ENCODE measurements at regions not wholly inside any gene's neighbourhood (a gene's known extent, or its start where the extent isn't known, plus 50 kb on each side); places are given as distances from the start of the nearest gene placed in this dataset.

DNA sequence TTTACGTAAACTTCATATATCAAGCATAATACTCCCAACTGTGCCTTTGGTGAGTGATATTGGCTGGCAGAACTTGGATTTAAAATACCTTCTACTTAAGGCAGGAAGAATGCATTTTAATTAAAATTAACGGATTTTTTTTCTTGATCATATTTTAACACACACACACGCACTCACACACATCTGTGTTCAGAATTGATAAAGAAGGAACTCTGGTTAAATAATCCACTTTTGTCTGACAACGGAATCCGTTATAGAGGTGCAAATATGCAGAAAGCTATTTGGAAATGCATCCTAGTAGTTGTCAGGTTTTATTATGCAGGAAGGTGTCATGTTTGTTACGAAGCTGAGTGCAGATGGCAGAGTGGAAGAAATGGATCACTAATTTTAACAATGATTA, 105.5 kb upstream of the ZNF536 start:
- no peak for TF ChIP-seq CTCF (conservative IDR thresholded peaks at IDR 0.05; ENCODE audit: low read depth, low read length)
- H3K4me3 ChIP-seq (ENCODE audit: low read length), result no peak overlapping the region
- no peak for DNase-seq (ENCODE audit: low read depth)

DNA sequence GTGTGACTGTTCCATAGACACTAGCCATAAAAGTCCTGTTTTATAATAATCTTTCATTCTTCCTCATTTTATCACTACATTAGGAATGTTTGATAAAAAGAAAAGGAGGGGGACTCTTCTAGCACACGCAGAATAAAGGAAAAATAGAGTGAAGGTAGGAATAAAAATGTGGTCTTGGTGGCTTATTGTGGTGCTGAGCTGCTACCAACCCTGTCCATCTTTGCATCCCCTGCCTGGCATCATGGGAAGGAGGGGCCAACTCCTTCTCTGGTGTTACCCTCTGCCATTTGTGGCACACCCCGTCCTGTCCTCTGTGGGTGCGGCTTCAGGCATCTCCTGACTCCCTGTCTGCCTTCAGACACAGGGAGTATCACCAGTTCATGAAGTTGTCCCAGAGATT, 104.9 kb upstream of the ZNF536 start:
- TF ChIP-seq CTCF (conservative IDR thresholded peaks at IDR 0.05; ENCODE audit: low read depth, low read length), result no peak
- no peak overlapping the region for H3K4me3 ChIP-seq (ENCODE audit: low read length)
- DNase-seq (ENCODE audit: low read depth), result no peak

- no peak overlapping the region for H3K4me3 ChIP-seq (ENCODE audit: low read length)
- no peak for TF ChIP-seq CTCF (conservative IDR thresholded peaks at IDR 0.05; ENCODE audit: low read depth, low read length)
- no peak for DNase-seq (ENCODE audit: low read depth)
These were observed 103.6 kb upstream of the ZNF536 start for GRCh38 chr19:30268601-30269000.

DNA sequence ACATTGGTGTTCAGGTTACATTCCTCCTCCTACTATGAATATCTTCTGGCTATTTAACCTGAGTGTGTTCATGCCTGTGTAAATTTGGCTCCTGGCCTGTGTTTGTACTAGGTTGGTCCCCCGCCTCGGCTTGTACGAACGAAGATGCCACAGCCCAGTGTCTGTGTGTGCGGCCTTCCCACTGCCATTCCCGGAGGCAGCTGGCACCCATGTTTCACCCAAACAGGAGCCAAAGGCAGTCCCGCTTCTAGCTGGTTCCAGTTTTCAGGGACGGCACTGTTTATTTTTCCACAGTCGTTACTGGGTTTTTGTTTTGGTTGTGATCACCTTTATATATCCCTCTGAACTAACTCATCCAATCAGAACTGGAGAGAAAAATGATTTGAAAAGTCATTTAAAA, 102.5 kb upstream of the ZNF536 start:
- no peak for TF ChIP-seq CTCF (conservative IDR thresholded peaks at IDR 0.05; ENCODE audit: low read depth, low read length)
- no peak overlapping the region for H3K4me3 ChIP-seq (ENCODE audit: low read length)
- DNase-seq (ENCODE audit: low read depth), result no peak

DNA sequence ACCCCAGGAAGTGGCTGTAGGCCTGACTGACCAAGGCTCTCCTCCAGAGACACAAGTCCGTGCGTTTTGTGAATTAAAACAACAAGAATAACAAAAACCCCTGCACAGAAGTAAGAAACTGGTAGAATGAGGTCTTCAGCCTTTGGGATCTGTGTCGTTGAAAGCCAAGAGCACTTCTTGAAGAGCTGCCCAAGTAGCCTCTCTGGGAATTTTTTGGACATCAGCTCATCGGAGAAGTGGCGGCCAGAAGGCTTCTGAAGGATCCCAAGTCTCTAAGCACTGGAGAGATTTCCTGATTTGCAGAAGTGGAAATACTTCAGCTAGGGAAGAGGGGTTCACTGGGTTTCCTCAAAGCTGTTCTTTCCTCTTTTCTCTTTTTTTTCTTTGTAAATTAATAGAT, 100.4 kb upstream of the ZNF536 start:
- no peak for DNase-seq (ENCODE audit: low read depth)
- no peak overlapping the region for H3K4me3 ChIP-seq (ENCODE audit: low read length)
- no peak for TF ChIP-seq CTCF (conservative IDR thresholded peaks at IDR 0.05; ENCODE audit: low read depth, low read length)

DNA sequence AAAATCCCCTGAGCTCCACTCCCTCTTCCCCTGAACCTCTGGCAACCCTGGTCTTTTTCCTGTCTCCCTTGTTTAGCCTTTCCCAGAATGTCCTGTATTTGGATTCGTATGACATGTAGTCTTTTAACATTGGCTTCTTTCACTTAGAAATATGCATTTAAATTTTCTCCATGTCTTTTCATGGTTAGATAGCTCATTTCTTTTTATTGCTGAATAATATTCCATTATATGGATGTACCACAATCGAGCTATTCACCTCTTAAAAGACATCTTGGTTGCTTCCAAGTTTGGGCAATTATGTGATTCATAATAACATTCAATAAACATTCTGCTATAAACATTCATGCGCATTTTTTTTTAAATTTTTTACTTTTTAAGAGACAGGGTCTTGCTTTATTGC, 99.6 kb upstream of the ZNF536 start:
- no peak for TF ChIP-seq CTCF (conservative IDR thresholded peaks at IDR 0.05; ENCODE audit: low read depth, low read length)
- no peak overlapping the region for H3K4me3 ChIP-seq (ENCODE audit: low read length)
- DNase-seq (ENCODE audit: low read depth), result no peak

DNA sequence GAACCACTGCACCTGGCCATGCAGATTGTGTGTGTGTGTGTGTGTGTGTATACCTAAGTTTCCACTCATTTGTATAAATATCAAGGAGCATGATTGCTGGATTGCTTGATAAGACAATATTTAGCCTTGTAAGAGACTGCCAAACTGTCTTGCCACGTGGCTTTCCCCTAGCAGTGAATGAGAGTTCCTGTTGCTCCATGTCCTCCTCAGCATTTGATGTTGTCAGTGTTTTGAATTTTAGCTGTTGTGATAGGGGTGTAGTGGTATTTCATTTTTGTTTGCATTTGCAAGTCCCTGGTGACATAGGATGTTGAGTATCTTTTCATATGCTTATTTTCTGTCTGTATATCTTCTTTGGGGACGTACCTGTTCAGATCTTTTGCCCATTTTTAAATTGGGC, 99.0 kb upstream of the ZNF536 start:
- no peak overlapping the region for H3K4me3 ChIP-seq (ENCODE audit: low read length)
- TF ChIP-seq CTCF (conservative IDR thresholded peaks at IDR 0.05; ENCODE audit: low read depth, low read length), result no peak
- no peak for DNase-seq (ENCODE audit: low read depth)

All from retinal pigment epithelial cell (primary cell).